T-helper 22 cell (primary cell): ENCODE measurements at regions not wholly inside any gene's neighbourhood (a gene's known extent, or its start where the extent isn't known, plus 50 kb on each side); places are given as distances from the start of the nearest gene placed in this dataset.
"Not testable (repeated sequence)": the region's sequence is repeated elsewhere in the genome, so short reads cannot be mapped to it uniquely, and the experiment has no call there.

Experiments used
- DNase-seq: peaks from one replicate; pipeline ENCODE4 v3.0.0-alpha.2; 2020; ENCODE audit warnings: low read depth

DNA sequence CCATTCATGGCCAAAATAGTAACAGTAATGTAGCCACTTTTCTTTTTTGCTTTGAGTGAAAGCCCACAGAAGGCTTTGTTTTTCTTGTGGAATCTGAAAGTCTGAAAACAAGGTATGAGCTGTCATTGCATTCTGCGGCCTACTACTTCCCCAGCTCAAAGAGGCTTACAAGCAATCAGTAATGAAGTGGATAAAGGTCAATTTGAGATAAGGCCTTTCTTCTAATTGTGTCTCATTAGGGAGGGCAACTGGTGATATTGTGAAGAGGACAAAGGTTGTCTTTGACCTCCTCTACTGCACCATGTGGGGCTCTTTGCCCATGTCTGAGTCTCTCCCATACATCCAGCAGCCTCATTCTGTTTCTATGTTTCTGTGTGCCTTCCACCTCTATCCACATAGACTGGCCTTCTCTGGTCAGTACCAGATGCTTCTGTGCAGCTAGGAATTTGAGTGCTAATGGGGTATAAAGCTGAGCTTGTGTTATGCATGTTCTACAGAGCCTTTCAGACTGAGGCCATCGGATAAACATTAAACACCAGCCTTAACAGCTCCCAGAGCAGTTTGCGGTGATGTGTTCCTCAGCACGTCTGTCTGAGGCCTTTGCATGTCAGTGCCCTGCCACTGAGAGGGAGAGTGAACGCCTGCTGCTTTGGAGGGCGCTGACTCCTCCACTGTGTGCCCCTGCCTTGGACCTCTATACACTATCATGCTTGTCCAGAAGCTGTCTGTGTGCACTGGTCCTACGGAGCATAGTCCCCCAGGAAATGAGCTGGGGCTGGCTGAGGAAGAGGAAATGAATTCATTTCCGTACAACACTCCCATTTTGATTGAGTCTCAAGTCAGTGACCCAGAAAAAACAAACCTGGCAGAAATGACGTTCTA, 80.2 kb downstream of the SH2D1A start:
- DNase-seq, result no peak

DNA sequence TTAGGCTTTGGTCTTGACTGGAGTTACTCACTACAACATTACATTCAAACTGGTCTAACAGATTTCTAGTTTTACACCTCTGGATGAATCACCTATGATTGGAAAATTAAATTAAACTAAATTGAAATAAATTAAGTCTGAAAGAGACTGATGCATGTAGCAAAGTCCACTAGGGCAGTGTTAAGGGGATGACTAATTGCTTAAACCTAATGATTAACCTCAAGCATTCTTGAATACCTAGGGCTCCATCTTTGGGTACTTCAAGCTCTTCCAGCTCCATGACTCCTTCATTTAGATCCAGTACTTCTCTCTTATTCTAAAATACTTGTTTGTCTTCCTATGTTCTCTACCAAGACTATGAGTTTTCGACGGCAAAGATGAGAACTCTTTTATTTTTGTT, 86.8 kb downstream of the SH2D1A start:
- no peak for DNase-seq

DNA sequence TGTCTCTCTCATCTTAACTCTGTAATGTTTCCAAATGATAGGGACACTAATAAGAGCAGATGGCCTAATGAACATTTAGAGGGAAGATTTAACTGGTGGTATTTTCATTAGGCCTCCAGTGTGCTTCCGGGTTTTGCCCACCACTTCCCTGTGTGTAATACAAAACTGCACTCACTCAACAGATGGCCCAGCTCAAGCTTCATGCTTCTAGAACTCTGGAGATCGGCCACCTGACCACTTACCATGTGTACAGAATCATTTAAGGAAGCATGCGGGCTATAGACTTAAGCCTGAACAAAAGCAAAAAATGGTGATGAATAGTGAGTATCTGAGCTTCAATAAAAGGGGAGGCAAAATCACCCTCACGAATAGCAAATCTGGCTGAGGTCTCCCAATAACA, 89.3 kb downstream of the SH2D1A start:
- no peak for DNase-seq

DNA sequence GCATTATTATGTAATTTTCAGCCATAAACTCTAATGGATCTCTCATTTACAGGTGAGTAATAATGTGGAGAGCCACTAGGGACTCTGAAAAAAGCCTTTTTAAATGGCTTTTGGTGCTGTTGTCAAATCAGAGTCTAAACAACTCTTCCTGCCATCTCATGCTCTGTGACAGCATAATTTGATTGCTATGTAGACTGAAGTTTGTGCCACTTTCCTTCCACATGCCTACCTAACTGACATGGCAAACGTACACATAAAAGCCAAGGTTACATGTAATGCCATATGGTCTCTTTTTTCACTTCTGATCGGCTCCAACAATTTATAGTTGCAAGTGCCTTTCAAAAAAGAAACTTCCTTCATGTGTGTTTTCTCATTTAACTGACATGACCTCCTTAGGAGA, 94.3 kb downstream of the SH2D1A start:
- no peak for DNase-seq

DNA sequence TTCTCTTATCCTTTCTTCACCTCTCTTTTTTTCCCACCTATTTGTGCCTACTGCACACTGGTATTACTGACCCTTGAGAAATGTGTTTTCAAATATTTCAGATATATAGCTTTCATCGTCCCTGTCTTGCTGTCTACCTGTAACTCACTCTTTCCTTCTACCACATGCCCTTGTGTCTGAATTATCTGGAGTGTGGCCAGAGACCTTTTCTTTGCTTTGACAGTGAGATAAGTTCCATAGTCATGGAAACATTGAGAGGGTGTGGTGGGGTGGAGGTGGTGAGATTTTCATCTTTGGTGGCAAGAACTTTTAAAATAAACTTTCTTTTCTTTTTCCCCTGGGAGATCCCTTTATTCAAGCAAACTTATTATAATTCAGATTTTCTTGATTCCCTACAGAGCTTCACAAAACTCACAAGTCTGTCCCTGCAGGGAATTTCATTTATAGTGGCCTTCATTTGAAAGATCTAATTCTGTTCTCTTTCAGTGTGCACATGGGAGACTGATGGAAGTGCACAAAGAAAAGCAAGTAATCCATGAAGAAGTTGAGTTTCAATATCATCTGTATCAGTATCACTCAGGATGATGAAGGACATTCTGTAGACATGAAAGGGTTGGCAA, 95.7 kb downstream of the SH2D1A start:
- no peak for DNase-seq

DNA sequence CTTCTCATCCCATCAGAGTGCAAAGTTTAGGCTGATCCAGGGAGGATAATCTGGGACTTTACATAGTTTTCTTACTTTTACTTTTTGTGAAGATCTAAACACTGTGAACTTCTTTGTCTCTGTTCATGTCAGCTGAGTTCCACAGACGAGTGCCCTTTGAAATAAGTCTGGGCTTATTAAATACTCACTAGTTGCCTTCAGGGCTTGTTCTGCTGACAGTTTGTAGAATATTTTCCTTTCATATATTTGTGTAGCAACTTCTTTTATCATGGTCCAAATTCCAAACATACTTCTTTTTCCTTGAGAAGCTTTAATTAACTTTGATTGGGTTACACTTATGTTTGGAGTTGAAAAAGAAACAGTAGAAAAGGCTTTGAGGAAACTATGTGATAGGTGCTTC, 109.6 kb downstream of the SH2D1A start:
- no peak for DNase-seq

DNA sequence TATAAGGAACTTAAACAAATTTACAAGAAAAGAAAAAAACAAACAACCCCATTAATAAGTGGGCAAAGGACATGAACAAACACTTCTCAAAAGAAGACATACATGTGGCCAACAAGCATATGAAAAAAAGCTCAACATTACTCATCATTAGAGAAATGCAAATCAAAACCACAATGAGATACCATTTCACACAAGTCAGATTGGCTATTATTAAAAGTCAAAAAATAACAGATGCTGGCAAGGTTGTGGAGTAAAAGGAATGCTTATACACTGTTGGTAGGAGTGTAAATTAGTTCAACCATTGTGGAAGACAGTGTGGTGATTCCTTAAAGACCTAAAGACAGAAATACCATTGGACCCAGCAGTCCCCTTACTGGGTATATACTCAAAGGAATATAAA, 113.5 kb downstream of the SH2D1A start:
- not testable (repeated sequence) for DNase-seq

DNA sequence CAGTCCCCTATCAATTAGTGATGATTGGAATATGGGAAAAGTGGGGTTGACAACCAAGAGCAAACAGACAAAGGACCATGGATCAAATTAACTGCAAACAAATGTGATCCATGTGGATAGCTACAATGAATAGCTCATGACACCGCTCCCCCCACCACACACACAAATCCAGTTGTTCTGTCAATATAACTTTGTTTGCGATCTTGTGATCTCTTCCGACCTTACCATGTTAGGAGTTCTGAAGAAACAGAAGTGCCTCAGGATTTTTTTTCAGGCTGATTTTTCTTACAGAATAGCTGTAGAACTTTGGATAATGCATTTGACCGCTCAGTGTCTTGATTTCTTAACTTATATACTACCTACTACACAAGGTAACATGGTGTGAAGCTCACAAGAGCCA, 116.6 kb downstream of the SH2D1A start:
- DNase-seq, result no peak

DNA sequence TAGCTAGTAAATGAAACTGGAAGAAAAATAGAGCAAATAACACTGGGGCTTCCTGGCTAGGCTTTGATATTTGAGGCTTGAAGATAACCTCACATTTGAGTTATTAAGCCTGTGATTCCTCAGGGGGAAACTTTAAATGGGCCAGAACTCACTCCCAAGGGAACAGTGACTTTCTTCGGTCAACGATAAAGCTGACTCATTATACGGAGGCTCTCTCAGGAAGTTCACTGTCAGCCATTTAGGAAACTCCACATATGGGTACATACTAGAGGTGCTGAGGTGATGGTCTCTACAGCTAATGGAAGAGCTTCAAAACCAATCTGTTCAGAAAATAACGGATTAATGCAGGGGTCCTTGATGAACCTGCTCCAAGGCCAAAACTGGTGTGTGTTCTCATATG, 120.8 kb downstream of the SH2D1A start:
- no peak for DNase-seq

DNA sequence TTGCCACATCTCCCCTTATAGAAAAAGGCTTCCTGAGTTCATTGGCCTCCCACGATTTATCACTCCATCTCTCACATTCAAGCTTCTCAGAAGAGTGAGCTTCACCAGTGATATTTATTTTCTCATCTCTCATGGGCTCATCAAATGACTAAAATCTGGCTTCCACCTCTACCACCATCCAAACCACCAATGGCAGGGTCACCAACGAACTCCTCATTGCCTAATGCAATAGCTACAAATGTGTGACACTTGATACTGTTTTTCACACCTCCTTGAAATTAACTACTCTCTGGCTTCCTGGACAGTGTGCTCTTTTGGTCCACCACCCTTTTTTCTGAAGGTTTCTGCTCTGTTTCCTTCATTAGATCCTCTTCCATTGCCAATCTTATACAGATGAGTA, 129.0 kb downstream of the SH2D1A start:
- no peak for DNase-seq

DNA sequence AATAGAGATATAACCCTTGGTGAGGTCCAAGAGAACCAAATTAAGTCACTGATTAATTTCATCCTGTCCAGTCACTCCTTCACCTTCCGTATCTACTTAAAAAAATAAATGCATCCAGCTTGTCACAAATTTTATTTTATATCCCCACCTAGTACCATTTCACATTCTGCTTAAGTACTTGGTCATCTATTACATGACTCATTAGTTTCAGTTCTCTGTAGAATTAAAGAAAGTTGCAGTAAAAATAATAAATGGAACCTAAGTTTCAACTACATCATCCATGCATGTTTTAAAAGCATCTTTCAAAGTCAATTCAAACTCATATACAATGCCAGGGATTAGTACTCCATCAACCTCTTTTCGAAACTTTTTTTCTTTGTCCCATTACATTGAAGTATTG, 130.2 kb downstream of the SH2D1A start:
- no peak for DNase-seq

DNA sequence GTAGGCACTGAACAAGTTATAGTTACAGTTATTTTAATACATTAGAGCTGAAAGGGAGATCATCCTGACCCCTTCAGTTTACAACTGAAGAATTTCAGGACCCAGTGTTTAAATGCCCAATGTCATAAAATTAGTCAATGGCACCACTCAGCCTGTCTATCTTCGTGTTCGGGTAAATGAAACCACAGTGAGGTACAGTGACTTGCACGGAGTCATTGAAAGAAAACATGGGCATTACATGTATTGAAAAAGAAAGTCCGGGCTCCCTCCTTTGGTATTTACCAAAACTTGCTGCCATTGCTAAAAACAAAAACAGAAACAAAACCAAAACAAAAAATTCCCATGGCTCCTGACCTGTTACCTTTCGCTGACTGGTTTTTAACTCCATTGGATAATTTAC, 131.7 kb downstream of the SH2D1A start:
- DNase-seq, result no peak

DNA sequence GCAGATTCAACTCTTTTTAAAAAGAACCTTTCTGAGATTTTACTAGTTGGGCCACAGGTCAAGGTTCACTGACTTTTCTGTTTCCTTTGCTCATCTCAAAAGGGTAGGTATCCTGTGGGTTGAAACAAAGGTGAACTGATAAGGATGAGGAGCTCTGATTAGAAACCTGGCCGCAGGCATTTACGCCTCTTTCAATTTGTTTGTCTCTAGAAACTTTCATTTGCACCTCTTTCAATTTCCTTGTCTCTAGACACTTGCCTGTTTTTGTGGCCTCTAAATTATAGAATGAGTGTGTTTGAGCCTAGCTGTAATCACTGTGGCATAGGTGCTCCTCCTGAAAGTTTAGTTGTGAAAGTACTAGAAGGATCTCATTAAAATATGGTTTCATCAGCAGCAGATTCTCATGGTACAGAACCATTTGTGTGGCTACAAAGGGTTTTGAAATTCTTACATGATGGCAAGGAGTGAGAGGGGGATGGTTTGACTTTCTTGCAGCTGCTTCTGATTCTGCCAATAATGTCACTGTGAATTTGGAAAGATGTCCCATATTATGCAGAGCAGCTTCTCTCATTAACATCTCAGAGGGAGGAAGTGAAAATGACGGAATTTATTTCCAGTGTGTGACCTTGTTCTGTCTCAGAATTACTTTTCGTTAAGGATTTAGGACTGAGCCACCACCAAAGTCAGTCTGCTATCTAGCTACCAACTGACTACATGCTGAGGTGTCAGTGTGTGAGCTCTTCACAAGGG, 142.2 kb downstream of the SH2D1A start:
- no peak for DNase-seq

DNA sequence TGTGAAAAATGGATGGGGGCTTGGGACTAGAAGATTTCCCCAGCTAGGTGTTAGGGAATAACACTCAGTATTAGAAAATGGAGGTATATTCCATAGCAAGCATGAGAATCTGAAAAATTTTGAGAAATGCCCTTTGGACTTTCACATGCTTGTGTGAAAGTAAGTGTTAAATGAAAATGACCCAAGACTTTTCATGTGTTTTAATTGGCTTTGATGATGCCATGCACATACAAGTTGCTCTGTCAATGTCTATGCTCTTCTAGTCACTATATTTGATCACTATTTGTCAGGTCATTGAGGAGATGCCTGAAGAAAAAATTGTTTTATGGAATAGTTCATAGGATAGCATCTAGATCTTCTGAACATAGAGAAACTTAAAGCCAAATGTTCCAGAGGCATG, 147.6 kb downstream of the SH2D1A start:
- no peak for DNase-seq

DNA sequence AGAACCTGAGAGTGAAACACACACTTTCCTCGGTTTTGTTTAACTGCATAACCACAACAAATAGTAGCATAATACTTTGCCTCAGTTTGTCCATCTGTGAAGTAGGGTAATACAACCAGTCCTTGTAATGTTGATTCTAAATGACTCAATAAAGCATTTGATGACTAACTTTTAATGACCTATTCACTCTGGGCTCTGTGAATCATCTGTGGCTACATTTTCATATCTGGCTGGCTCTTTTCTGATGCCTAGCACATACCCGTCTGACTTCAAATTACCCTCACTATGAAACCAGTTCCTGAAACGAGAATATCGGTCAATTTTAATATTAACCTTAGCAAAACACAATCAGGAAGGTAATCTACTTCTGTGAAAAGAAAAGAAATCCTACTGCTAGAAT, 151.0 kb downstream of the SH2D1A start:
- DNase-seq, result no peak

DNA sequence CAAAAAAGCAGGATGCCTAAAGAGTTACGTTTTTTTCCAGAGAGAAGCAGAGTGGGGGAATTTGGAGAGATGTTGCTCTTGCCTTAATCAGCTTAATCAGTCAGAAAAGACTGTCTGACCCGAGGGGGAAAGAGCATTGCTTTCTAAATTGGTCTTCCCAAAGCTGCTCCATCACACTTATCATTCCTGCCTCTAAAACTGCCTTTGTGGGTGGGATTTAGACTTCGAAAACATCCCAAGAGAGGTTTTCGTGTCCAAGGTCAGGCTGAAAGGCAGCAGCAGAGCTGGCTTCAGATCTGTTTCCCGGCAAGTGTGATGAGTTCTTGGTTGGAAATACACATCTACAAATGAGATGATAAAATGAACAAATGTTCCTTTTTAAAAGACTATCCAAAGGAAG, 155.2 kb downstream of the SH2D1A start:
- no peak for DNase-seq

DNA sequence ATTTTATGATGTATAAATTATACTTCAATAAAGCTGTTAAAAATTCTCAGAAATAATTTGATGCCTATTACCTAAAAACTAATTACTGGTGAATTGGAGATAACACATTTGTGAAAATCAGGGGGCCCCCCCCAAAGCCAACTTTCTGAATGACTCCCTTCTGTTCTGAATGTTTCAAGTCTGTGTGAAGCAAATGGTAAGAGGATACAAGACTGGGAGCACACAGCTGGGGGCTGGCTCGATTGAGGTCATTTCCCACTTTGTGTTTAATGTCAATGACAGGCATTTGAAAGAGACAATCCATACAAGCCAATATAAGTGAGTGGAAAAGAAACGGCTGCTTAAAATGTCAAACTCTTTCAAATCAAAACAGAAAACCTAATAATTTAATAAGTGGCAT, 155.8 kb downstream of the SH2D1A start:
- no peak for DNase-seq

DNA sequence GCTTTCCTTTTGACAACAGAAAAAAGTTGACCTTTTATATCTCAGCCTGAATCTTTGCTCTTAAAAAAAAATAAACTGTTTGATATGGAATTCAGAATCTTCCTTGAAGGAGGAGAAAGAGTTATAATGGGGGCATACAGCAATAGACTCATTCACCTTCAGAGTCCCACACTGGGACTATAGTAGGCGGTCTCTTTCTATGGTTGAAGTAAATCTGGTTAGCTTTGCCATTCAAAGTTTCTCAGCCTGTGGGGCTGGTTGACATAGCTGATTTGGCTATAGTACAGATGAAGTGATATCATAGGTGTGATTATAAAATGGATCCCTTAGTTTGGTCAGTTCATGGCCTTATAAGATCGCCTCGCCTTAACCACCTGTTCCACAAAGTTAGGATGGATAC, 156.2 kb downstream of the SH2D1A start:
- DNase-seq, result no peak

DNA sequence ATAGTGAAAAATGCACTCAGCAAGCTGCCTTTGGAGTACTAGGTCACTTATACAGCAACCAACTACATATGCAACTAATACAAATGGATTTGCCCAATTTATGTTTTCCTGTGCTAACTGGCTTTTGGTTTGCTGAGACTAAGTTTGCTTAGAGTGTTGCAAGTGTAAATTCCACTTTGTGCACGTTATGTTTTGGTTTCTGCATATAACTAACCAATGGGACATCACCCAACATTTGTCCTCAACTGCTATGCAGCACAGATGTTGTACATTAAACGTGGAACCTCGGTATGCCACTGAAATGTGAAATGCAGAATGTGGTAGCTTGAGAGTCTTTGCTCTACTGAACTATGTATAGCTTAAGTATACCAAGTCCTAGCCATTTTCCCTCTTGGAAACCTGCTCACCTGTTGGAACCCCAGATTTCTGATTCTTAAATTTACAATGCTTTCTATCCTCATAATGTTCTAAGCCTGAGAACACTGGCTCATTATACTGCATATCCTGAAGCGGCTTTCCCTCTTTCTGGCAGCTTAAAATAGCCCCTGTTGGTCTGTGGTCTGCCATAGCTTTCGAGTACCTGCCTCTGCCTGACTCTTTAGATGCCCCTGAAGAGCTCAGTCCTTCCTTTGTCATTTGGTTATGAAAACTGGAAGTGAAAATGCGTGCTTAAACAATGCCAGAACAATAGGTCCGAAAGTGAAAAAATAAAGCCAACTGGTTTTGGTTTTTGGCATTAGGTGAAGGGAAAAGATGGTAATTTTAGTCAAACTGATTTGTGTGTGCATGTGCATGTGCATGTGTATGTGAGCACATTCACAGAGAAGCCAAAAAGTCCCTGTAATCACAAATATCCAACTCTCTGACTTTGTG, 158.0 kb downstream of the SH2D1A start:
- no peak for DNase-seq

DNA sequence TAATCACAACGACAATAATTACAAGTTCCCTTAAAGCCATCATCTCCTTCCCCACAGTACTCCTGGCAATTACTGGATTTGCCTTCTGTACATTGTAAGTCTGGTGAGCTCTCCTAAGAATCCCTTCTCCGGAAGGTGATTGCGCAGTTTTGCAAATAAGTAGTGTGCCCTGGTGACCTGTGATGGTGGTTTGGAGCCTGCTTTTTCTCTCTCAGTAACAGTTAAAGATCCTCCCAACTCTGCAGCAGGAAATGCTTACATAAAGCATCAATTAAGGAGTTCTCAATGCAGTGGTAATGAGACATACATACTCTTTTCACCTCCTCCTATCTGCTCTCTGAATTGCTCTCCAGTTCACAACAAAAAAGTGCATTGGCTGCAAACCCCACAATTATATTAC, 159.7 kb downstream of the SH2D1A start:
- no peak for DNase-seq

DNA sequence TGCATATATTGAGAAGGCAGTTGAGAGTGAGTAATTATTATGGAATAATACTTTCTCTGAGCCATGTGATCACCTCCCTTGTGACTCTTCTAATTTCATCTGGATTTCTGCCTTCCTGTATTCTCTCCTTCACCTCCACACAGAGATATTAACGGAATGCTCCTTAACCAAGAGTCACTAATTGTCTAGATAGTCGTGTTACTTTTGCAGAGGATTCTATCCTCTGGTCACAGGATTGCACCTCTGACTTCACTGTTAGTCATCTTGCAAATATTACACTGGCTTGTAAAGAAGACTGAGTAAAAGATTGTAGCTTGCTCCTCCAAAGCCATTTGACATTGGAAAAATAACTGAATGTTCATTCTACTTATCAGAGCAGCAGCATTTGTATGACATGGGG, 160.9 kb downstream of the SH2D1A start:
- no peak for DNase-seq

DNA sequence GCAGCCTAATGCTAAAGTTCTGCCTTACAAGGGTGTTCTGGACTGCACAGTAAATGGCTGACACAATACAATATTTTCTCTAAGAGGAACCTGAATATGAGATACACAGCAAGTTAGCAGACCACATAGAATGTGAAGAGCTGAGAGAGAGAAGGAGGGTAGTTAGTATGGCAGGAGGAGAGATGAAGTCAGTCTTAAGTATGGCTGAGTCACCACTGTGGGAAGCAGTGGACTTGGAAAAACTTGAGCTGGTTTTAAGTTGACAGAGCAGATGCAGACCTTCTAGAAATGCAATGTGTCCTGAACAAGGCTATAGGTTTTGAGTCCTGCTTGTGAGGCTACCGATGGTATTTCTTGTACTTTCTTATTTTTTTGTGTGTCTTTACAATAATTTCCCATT, 172.5 kb downstream of the SH2D1A start:
- DNase-seq, result no peak
